ENCODE measurements at regions not wholly inside any gene's neighbourhood (a gene's known extent, or its start where the extent isn't known, plus 50 kb on each side); places are given as distances from the start of the nearest gene placed in this dataset.

GRCh38 chr5:163622799-163623198 lies 117.4 kb downstream of the MAT2B start:
- no peak for DNase-seq (ENCODE audit: low read depth in 3 of 3)

GRCh38 chr5:163623524-163623923 lies 118.1 kb downstream of the MAT2B start:
- no peak for DNase-seq (ENCODE audit: low read depth in 3 of 3)

- no peak for DNase-seq (ENCODE audit: low read depth in 3 of 3)
Observed at GRCh38 chr5:163623986-163624385, 118.6 kb downstream of the MAT2B start.

GRCh38 chr5:163624431-163624830 lies 119.0 kb downstream of the MAT2B start:
- DNase-seq (ENCODE audit: low read depth in 3 of 3) = no peak

- DNase-seq (ENCODE audit: low read depth in 3 of 3) = no peak
Observed at GRCh38 chr5:163626904-163627434, 121.5 kb downstream of the MAT2B start.

- DNase-seq (ENCODE audit: low read depth in 3 of 3) = no peak
Observed at GRCh38 chr5:163631856-163632255, 126.4 kb downstream of the MAT2B start.

GRCh38 chr5:163633926-163634460 lies 128.6 kb downstream of the MAT2B start:
- no peak for DNase-seq (ENCODE audit: low read depth in 3 of 3)

- no peak for DNase-seq (ENCODE audit: low read depth in 3 of 3)
Observed at GRCh38 chr5:163635631-163636030, 130.2 kb downstream of the MAT2B start.

GRCh38 chr5:163642904-163643303 lies 137.5 kb downstream of the MAT2B start:
- no peak for DNase-seq (ENCODE audit: low read depth in 3 of 3)

- DNase-seq (ENCODE audit: low read depth in 3 of 3) = no peak
Observed at GRCh38 chr5:163645421-163646416, 140.3 kb downstream of the MAT2B start.

- no peak for DNase-seq (ENCODE audit: low read depth in 3 of 3)
Observed at GRCh38 chr5:163649514-163649913, 144.1 kb downstream of the MAT2B start.

GRCh38 chr5:163653526-163653925 lies 148.1 kb downstream of the MAT2B start:
- no peak for DNase-seq (ENCODE audit: low read depth in 3 of 3)

GRCh38 chr5:163658702-163659567 lies 153.5 kb downstream of the MAT2B start:
- no peak for DNase-seq (ENCODE audit: low read depth in 3 of 3)

- no peak for DNase-seq (ENCODE audit: low read depth in 3 of 3)
Observed at GRCh38 chr5:163659568-163659902, 154.1 kb downstream of the MAT2B start.

GRCh38 chr5:163660486-163660885 lies 155.1 kb downstream of the MAT2B start:
- DNase-seq (ENCODE audit: low read depth in 3 of 3) = no peak

- no peak for DNase-seq (ENCODE audit: low read depth in 3 of 3)
Observed at GRCh38 chr5:163661360-163661759, 155.9 kb downstream of the MAT2B start.

- no peak for DNase-seq (ENCODE audit: low read depth in 3 of 3)
Observed at GRCh38 chr5:163670036-163670435, 164.6 kb downstream of the MAT2B start.

- no peak for DNase-seq (ENCODE audit: low read depth in 3 of 3)
Observed at GRCh38 chr5:163677092-163677491, 171.7 kb downstream of the MAT2B start.

- no peak for DNase-seq (ENCODE audit: low read depth in 3 of 3)
Observed at GRCh38 chr5:163682234-163682633, 176.8 kb downstream of the MAT2B start.

- DNase-seq (ENCODE audit: low read depth in 3 of 3) = no peak
Observed at GRCh38 chr5:163687414-163687813, 182.0 kb downstream of the MAT2B start.

GRCh38 chr5:163692091-163692490 lies 186.7 kb downstream of the MAT2B start:
- no peak for DNase-seq (ENCODE audit: low read depth in 3 of 3)
